GM18505 (cell line): ENCODE measurements at regions not wholly inside any gene's neighbourhood (a gene's known extent, or its start where the extent isn't known, plus 50 kb on each side); places are given as distances from the start of the nearest gene placed in this dataset.
"Not testable (repeated sequence)": the region's sequence is repeated elsewhere in the genome, so short reads cannot be mapped to it uniquely, and the experiment has no call there.

Source experiments
- ATAC-seq: cut with Tn5 transposase; IDR thresholded peaks from one replicate; pipeline ENCODE4 v1.9.1; 2021; ENCODE audit not compliant: unreplicated experiment
- POLR2A ChIP-seq: IDR thresholded peaks from 4 replicates; pipeline ENCODE4 v1.6.1; 2011; ENCODE audit warnings: borderline replicate concordance; ENCODE audit not compliant: insufficient read depth, insufficient read length; ENCODE audit errors: extremely low read depth

- no peak for ATAC-seq
- no peak for TF ChIP-seq POLR2A
These were observed 106.4 kb downstream of the EHF start for GRCh38 chr11:34727228-34727737.

- ATAC-seq, result no peak
- TF ChIP-seq POLR2A, result no peak
These were observed 104.1 kb downstream of the EHF start for GRCh38 chr11:34724973-34725372.

GRCh38 chr11:34721646-34722045, 100.8 kb downstream of the EHF start:
- ATAC-seq, result no peak
- TF ChIP-seq POLR2A, result no peak

- ATAC-seq, result no peak
- no peak for TF ChIP-seq POLR2A
These were observed 98.5 kb downstream of the EHF start for GRCh38 chr11:34719303-34719848.

GRCh38 chr11:34713631-34714030, 92.7 kb downstream of the EHF start:
- ATAC-seq, result not testable (repeated sequence)
